ENCODE measurements at regions not wholly inside any gene's neighbourhood (a gene's known extent, or its start where the extent isn't known, plus 50 kb on each side); places are given as distances from the start of the nearest gene placed in this dataset.

DNA sequence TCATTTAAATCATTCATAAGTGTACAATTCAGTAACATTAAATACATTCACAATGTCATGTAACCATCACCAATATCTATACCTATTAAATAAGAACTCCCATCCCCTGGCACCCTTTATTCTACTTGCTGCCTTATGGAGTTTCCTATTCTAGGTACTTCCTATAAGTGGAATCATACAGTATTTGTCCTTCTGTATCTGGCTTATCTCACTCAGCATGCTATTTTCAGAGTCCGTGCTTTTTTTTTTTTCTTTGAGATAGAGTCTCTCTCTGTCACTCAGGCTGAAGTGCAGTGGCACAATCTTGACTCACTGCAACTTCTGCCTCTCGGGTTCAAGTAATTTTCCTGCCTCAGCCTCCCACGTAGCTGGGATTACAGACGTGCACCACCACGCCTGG lies 67.9 kb upstream of the STOX2 start:
- Histone ChIP-seq H3K4me1 (ENCODE audit: control insufficient read depth, extremely low read depth, insufficient read depth, low read length) (peaks cover 21% of the 10 kb centered on the region), H3K36me3 (ENCODE audit: control insufficient read depth in 2 of 2, extremely low read depth in 1 of 2, insufficient read depth in 2 of 2, low read length in 2 of 2) (no peaks in the 10 kb centered on the region), H3K27me3 (ENCODE audit: control insufficient read depth, extremely low read depth, insufficient read depth, low read length) (no peaks in the 10 kb centered on the region), H3K79me2 (ENCODE audit: control insufficient read depth, insufficient read depth, low read length) (no peaks in the 10 kb centered on the region), H4K20me1 (ENCODE audit: control insufficient read depth, extremely low read depth, insufficient read depth, low read length) (no peaks in the 10 kb centered on the region), H3K27ac (ENCODE audit: control insufficient read depth, insufficient read depth, low read length) (no peak overlapping the region), H3K9me1 (ENCODE audit: control insufficient read depth, extremely low read depth, insufficient read depth, low read length) (no peaks in the 10 kb centered on the region), H3K4me3 (ENCODE audit: control insufficient read depth in 2 of 3, extremely low read depth in 1 of 3, insufficient read depth in 2 of 3, low read depth in 1 of 3, low read length in 3 of 3) (no peak overlapping the region), H2AFZ (ENCODE audit: control insufficient read depth, low read length) (no peak overlapping the region), H3K4me2 (ENCODE audit: control insufficient read depth, extremely low read depth, insufficient read depth, low read depth, low read length) (no peak overlapping the region), H3K9ac (ENCODE audit: control insufficient read depth, extremely low read depth, insufficient read depth, low read length) (no peak overlapping the region), H3K9me3 (ENCODE audit: control insufficient read depth, low read depth, low read length) (no peaks in the 10 kb centered on the region)
- TF ChIP-seq, protein P1, sequence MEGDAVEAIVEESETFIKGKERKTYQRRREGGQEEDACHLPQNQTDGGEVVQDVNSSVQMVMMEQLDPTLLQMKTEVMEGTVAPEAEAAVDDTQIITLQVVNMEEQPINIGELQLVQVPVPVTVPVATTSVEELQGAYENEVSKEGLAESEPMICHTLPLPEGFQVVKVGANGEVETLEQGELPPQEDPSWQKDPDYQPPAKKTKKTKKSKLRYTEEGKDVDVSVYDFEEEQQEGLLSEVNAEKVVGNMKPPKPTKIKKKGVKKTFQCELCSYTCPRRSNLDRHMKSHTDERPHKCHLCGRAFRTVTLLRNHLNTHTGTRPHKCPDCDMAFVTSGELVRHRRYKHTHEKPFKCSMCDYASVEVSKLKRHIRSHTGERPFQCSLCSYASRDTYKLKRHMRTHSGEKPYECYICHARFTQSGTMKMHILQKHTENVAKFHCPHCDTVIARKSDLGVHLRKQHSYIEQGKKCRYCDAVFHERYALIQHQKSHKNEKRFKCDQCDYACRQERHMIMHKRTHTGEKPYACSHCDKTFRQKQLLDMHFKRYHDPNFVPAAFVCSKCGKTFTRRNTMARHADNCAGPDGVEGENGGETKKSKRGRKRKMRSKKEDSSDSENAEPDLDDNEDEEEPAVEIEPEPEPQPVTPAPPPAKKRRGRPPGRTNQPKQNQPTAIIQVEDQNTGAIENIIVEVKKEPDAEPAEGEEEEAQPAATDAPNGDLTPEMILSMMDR (optimal IDR thresholded peaks at IDR 0.05 in 1 of 3, IDR thresholded peaks at IDR 0.05 in 1 of 3, conservative IDR thresholded peaks at IDR 0.05 in 1 of 3; ENCODE audit: extremely low read depth in 1 of 3, insufficient read depth in 2 of 3, low read length in 3 of 3) = no peak
- no peak for TF ChIP-seq EZH2 (IDR thresholded peaks at IDR 0.05; ENCODE audit: low read length)
- FAIRE-seq (no peak), DNase-seq (ENCODE audit: low read depth, low spot score) (no peak)
- dilution Hi-C loops (cut with MboI; ENCODE audit: extremely low pct_ligation_motif_present, low sequenced_read_pairs) = no loop called here

DNA sequence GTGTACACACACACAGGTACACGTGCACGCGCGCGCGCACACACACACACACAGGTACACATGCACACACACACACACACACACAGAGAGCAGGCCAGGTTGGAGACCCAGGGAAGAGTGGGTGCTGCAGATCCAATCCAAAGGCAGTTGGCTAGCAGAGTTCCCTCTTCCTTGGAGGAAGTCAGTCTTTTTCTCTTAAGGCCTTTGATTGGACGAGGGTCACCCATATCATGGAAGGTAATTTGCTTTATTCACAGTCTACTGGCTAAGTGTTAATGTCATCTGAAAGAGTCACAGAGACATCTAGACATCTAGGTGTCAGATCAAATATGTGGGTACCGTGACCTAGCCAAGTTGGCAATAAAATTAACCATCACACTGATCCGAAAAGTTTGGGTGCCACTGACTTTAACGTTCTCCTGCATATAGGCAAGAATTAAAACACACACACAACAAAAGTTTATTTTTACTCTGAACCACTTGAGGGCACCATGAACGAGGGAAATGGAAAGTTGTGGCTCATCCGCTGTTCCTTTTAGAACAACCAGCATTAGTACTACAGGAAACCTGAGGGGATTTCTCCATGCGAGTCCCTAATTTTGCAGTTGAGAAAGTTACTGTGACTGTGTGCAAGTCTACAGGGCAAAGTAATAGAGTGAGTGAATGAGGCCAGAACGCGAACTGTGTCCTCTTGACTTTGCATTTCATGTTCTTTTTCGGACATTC lies 66.0 kb upstream of the STOX2 start:
- no peak overlapping the region for H3K27ac ChIP-seq (ENCODE audit: control insufficient read depth, insufficient read depth, low read length)
- dilution Hi-C loops (cut with MboI; ENCODE audit: extremely low pct_ligation_motif_present, low sequenced_read_pairs) = no loop called here
- no peak for DNase-seq (ENCODE audit: low read depth, low spot score)

More for the DNA sequence above, 66.0 kb upstream of the STOX2 start:
- H2AFZ ChIP-seq (ENCODE audit: control insufficient read depth, low read length) = no peak overlapping the region
- no peaks in the 10 kb centered on the region for H3K27me3 ChIP-seq (ENCODE audit: control insufficient read depth, extremely low read depth, insufficient read depth, low read length)
- no peaks in the 10 kb centered on the region for H3K36me3 ChIP-seq (ENCODE audit: control insufficient read depth in 2 of 2, extremely low read depth in 1 of 2, insufficient read depth in 2 of 2, low read length in 2 of 2)
- peaks cover 7% of the 10 kb centered on the region for H3K4me1 ChIP-seq (ENCODE audit: control insufficient read depth, extremely low read depth, insufficient read depth, low read length)
- peak; percentile 71 for FAIRE-seq
- no peak overlapping the region for H3K9ac ChIP-seq (ENCODE audit: control insufficient read depth, extremely low read depth, insufficient read depth, low read length)
- H3K4me2 ChIP-seq (ENCODE audit: control insufficient read depth, extremely low read depth, insufficient read depth, low read depth, low read length) = no peak overlapping the region
- H3K9me3 ChIP-seq (ENCODE audit: control insufficient read depth, low read depth, low read length) = no peaks in the 10 kb centered on the region
- H4K20me1 ChIP-seq (ENCODE audit: control insufficient read depth, extremely low read depth, insufficient read depth, low read length) = no peaks in the 10 kb centered on the region
- no peak for TF ChIP-seq EZH2 (IDR thresholded peaks at IDR 0.05; ENCODE audit: low read length)
- TF ChIP-seq, protein P1 (optimal IDR thresholded peaks at IDR 0.05 in 1 of 3, IDR thresholded peaks at IDR 0.05 in 1 of 3, conservative IDR thresholded peaks at IDR 0.05 in 1 of 3; ENCODE audit: extremely low read depth in 1 of 3, insufficient read depth in 2 of 3, low read length in 3 of 3) = peak in 2 of 3 experiments; percentile 4 to 40
- no peak overlapping the region for H3K4me3 ChIP-seq (ENCODE audit: control insufficient read depth in 2 of 3, extremely low read depth in 1 of 3, insufficient read depth in 2 of 3, low read depth in 1 of 3, low read length in 3 of 3)
- H3K9me1 ChIP-seq (ENCODE audit: control insufficient read depth, extremely low read depth, insufficient read depth, low read length) = no peaks in the 10 kb centered on the region
- no peaks in the 10 kb centered on the region for H3K79me2 ChIP-seq (ENCODE audit: control insufficient read depth, insufficient read depth, low read length)

Measured in keratinocyte (primary cell).